Common myeloid progenitor, CD34-positive (primary cell): ENCODE measurements at regions not wholly inside any gene's neighbourhood (a gene's known extent, or its start where the extent isn't known, plus 50 kb on each side); places are given as distances from the start of the nearest gene placed in this dataset.

Experiments
- CTCF ChIA-PET: fragments of 350-600 bp; sonication (Branson Sonifier 250); formaldehyde crosslinking; loops from one replicate; lab custom pipeline; 2021; ENCODE audit warnings: antibody characterized with exemption; lab: Charles Lee
- POLR2A ChIA-PET: fragments of 350-600 bp; sonication (Branson Sonifier 250); formaldehyde crosslinking; loops from one replicate; lab custom pipeline; 2021; ENCODE audit warnings: antibody characterized with exemption; lab: Charles Lee
- DNase-seq, 3 donors: peaks; one replicate each; pipeline versions ENCODE4 v3.0.0 to v3.0.0-alpha.2; 2013
- H3K27ac ChIP-seq, 2 experiments: 1 replicate in 1 of 2; 2 replicates in 1 of 2; pipeline ENCODE4 v1.7.0; 2013; ENCODE audit warnings: inconsistent platforms in 2 of 2, low read length in 2 of 2, mild to moderate bottlenecking in 2 of 2, low read depth in 1 of 2, moderate library complexity in 1 of 2; ENCODE audit not compliant: severe bottlenecking in 2 of 2, insufficient read depth in 1 of 2, poor library complexity in 1 of 2
- H3K27me3 ChIP-seq, 5 experiments: replicated peaks in 2 of 5; 1 replicate in 3 of 5; 2 replicates in 2 of 5; pipeline versions ENCODE4 v1.6.1 to v1.7.0; 2013; ENCODE audit warnings: low read length in 4 of 5, mild to moderate bottlenecking in 2 of 5, moderate library complexity in 2 of 5, inconsistent platforms in 1 of 5; ENCODE audit not compliant: insufficient read depth in 5 of 5, control insufficient read depth in 4 of 5
- H3K36me3 ChIP-seq, 4 experiments: 1 replicate in 2 of 4; 2 replicates in 2 of 4; pipeline versions ENCODE4 v1.6.1 to v1.7.0; 2013; ENCODE audit warnings: low read length in 3 of 4, control low read depth in 1 of 4, mild to moderate bottlenecking in 1 of 4; ENCODE audit not compliant: control insufficient read depth in 4 of 4, insufficient read depth in 4 of 4
- H3K4me1 ChIP-seq, 4 experiments: 1 replicate in 3 of 4; 2 replicates in 1 of 4; pipeline versions ENCODE4 v1.6.1 to v1.7.1; 2013; ENCODE audit warnings: low read length in 3 of 4, mild to moderate bottlenecking in 3 of 4, control low read depth in 1 of 4, inconsistent platforms in 1 of 4, moderate library complexity in 1 of 4; ENCODE audit not compliant: control insufficient read depth in 4 of 4, insufficient read depth in 4 of 4; ENCODE audit errors: control extremely low read depth in 1 of 4
- H3K4me3 ChIP-seq, 7 experiments: 1 replicate in 4 of 7; 2 replicates in 3 of 7; pipeline versions ENCODE4 v1.5.1 to v1.7.0; 2013; ENCODE audit warnings: mild to moderate bottlenecking in 7 of 7, low read length in 6 of 7, moderate library complexity in 6 of 7, inconsistent platforms in 2 of 7, low read depth in 2 of 7, control low read depth in 1 of 7; ENCODE audit not compliant: insufficient read depth in 4 of 7, control insufficient read depth in 1 of 7; ENCODE audit errors: extremely low read depth in 1 of 7
- H3K9me3 ChIP-seq, 5 experiments: 1 replicate in 4 of 5; 2 replicates in 1 of 5; pipeline versions ENCODE4 v1.6.1 to v1.7.1; 2013; ENCODE audit warnings: low read length in 4 of 5, mild to moderate bottlenecking in 2 of 5, inconsistent platforms in 1 of 5, low read depth in 1 of 5, moderate library complexity in 1 of 5; ENCODE audit not compliant: control insufficient read depth in 4 of 5, insufficient read depth in 2 of 5; ENCODE audit errors: control extremely low read depth in 1 of 5
- WGBS: methylation state at CpG from one replicate; pipeline ENCODE4 v1.1.5; 2013; ENCODE audit not compliant: insufficient coverage; 5-methylcytosine and 5-hydroxymethylcytosine counted together

GRCh38 chr11:134994431-134994830, 582.4 kb upstream of the B3GAT1 start:
- DNase-seq: no peak
- peaks cover 0 to 8% (median 4%) of the 10 kb centered on the region in 5 experiments for H3K27me3 ChIP-seq
- H3K9me3 ChIP-seq: peaks cover 0 to 2% (median 0%) of the 10 kb centered on the region in 5 experiments
- no peak overlapping the region for H3K4me3 ChIP-seq
- H3K4me1 ChIP-seq: no peaks in the 10 kb centered on the region
- POLR2A ChIA-PET: no interaction called here
- CTCF ChIA-PET: no interaction called here
- H3K36me3 ChIP-seq: no peaks in the 10 kb centered on the region
- H3K27ac ChIP-seq: no peak overlapping the region

DNA sequence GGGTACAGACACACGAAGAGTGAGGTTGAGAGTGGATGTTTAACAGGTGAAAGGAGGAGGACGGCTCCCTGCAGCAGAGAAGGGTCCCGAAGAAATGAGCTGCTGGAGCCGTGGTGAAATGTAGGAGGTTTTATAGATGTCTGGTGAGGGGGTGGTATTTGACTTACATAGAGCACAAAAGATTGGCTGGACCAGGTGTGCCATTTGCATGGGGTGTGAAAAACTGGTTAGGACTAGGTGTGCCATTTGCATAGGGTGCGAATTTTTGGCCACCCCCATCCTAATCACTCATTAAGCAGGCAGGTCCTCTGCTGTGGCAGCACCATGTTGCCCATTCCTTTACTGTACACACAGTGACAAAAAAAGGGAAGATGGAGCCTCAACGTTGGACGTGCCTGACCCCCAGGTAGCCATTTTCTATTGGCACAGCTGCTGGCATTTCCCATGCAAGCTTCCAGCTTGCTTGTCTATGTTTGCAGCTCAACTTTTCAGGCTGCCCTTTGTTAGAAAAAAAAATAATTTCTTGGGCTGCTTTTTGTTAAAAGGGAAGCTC, 581.7 kb upstream of the B3GAT1 start:
- POLR2A ChIA-PET: no interaction called here
- Histone ChIP-seq H3K4me3 (no peak overlapping the region), H3K27me3 (peaks cover 0 to 8% (median 3%) of the 10 kb centered on the region in 5 experiments), H3K27ac (no peak overlapping the region), H3K36me3 (no peaks in the 10 kb centered on the region), H3K9me3 (peaks cover 0 to 2% (median 0%) of the 10 kb centered on the region in 5 experiments), H3K4me1 (no peaks in the 10 kb centered on the region)
- CTCF ChIA-PET: no interaction called here
- WGBS: 66% methylated on average over 6 of the region's 7 CpGs
- DNase-seq: no peak

DNA sequence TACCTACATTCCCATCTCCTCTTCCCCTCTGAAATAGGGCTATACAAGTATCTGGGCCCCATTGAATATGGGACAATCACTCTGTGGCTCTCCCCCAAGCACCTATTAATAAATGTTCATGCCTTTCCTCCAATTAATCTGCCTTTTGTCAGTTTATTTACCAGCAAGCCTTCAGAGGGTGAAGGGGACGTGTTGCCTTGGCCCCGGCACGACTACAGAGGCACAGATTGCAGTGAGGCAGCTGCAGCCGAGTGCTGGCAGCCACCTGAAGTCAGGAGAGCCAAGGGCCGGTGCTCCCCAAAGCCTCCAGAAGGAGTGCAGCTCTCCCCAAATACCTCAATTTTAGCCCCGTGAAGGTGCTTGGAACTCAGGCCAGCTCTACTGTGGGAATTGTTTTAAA, 580.9 kb upstream of the B3GAT1 start:
- H3K4me3 ChIP-seq: no peak overlapping the region
- ChIA-PET POLR2A (no interaction called here), CTCF (no interaction called here)
- DNase-seq: no peak
- H3K4me1 ChIP-seq: no peaks in the 10 kb centered on the region
- no peaks in the 10 kb centered on the region for H3K36me3 ChIP-seq
- WGBS: 92% methylated on average over 4 of the region's 6 CpGs
- H3K27ac ChIP-seq: no peak overlapping the region
- H3K9me3 ChIP-seq: peaks cover 0 to under 1% (median 0%) of the 10 kb centered on the region in 5 experiments
- H3K27me3 ChIP-seq: peaks cover 0 to 8% (median 3%) of the 10 kb centered on the region in 5 experiments

DNA sequence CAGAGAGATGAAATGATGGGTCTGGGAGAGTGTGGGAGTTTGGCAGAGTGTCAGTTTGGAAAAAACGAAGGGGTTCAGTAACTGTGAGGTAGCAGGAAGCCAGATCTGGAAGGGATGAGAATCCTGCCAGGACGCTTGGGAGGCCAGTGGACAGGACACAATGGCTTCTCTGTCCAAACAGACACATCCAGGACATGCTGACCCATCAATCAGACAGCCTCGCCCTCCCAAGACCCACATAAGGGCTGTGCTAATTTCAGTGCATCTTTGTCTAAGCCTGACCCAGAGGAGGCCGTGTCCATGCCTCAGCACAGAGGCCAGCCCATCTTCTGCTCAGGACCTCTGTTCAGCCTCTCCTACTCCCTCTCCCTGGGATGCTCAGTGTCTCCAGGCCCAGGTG, 576.5 kb upstream of the B3GAT1 start:
- WGBS: 86% methylated on average over 3 of the region's 4 CpGs
- ChIA-PET POLR2A (no interaction called here), CTCF (no interaction called here)
- no peaks in the 10 kb centered on the region for H3K4me1 ChIP-seq
- no peaks in the 10 kb centered on the region for H3K36me3 ChIP-seq
- H3K4me3 ChIP-seq: no peak overlapping the region
- H3K27me3 ChIP-seq: peaks cover 0 to 3% (median 0%) of the 10 kb centered on the region in 5 experiments
- no peaks in the 10 kb centered on the region for H3K9me3 ChIP-seq
- no peak overlapping the region for H3K27ac ChIP-seq
- no peak for DNase-seq

DNA sequence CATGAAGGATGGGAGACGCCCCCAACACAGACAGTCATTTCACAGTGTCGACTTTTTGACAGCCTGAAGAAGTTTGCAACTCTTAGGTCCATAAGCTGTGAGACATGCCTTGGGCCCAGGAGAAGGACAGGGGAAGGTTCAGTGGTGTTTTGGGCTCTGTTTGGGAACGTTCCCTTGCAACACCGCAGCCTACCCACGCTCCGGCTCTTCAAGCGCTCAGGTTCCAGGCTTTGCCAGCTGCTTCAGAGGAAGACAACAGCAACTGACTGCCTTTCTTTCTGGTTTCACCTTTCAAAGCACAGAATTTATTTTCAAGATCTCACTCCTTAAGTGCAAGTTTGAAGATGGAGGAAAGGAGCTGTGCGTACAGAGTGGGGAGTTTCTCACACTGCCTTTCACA, 575.8 kb upstream of the B3GAT1 start:
- H3K36me3 ChIP-seq: no peaks in the 10 kb centered on the region
- peaks cover 0 to 2% (median 0%) of the 10 kb centered on the region in 5 experiments for H3K27me3 ChIP-seq
- no peaks in the 10 kb centered on the region for H3K4me1 ChIP-seq
- no peaks in the 10 kb centered on the region for H3K9me3 ChIP-seq
- ChIA-PET POLR2A (no interaction called here), CTCF (no interaction called here)
- H3K27ac ChIP-seq: no peak overlapping the region
- WGBS: 78% methylated on average over 8 of the region's 8 CpGs
- H3K4me3 ChIP-seq: no peak overlapping the region
- no peak for DNase-seq

DNA sequence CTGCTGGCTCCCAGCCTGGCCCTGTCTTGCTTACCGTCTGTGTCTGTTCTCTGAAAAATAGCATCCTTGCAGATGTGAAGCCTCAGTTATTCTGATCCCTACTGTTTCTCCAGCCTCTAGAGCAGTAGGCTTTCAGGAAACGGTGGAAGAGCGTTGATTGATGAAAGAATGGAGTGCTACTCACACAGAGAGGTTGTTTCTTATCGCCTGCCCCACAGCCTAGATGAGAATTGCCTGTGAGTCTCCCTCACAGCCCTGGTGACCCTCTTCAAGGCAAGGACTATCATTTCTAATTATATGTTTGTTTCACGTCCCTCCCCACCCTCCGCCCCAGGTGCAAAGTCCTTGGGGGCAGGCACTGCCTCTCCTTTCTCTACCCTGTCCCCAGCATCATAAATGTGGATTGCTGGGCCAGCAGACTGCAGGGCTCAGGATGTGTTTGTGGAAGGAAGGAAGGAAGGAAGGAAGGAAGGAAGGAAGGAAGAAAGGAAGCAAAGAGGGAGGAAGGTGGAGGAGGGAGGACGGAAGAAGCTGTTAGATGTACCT, 575.3 kb upstream of the B3GAT1 start:
- Histone ChIP-seq H3K36me3 (no peaks in the 10 kb centered on the region), H3K4me3 (no peak overlapping the region), H3K27ac (no peak overlapping the region), H3K27me3 (peaks cover 0 to 2% (median 0%) of the 10 kb centered on the region in 5 experiments), H3K9me3 (no peaks in the 10 kb centered on the region), H3K4me1 (no peaks in the 10 kb centered on the region)
- ChIA-PET POLR2A (no interaction called here), CTCF (no interaction called here)
- no peak for DNase-seq
- WGBS: 76% methylated on average over 6 of the region's 7 CpGs

DNA sequence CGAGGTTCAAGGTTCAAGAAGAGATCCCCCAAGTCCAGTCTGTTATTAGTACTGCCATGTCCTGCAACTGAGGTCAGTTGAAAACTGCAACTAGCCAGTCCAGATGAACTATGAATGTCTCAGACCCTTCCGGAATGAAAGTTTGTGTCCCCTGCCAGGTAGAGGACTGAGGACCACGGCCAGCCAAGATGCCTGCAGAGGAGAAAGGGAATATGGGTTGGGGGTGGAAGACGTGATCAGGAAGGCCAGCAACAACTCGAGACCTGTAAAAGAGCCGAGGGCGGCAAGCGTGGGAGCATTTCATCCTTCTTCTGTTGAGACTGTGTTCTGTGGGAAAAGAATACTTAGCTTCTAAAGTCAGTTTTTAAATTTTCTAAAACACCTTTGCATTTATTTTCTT, 572.4 kb upstream of the B3GAT1 start:
- ChIA-PET POLR2A (no interaction called here), CTCF (no interaction called here)
- Histone ChIP-seq H3K9me3 (no peaks in the 10 kb centered on the region), H3K36me3 (no peaks in the 10 kb centered on the region), H3K4me1 (no peaks in the 10 kb centered on the region), H3K27me3 (peaks cover 0 to 6% (median 0%) of the 10 kb centered on the region in 5 experiments), H3K4me3 (no peak overlapping the region), H3K27ac (no peak overlapping the region)
- DNase-seq: no peak
- WGBS: 89% methylated on average over 4 of the region's 8 CpGs
